Lower leg skin (tissue), 3 donors: ENCODE measurements at regions not wholly inside any gene's neighbourhood (a gene's known extent, or its start where the extent isn't known, plus 50 kb on each side); places are given as distances from the start of the nearest gene placed in this dataset.

ENCODE experiments used
- CTCF ChIP-seq, 3 donors: fragments of 450-650 bp; IDR thresholded peaks; one replicate each; pipeline ENCODE4 v1.5.1; 2016; ENCODE audit warnings: antibody characterized with exemption in 3 of 3, mild to moderate bottlenecking in 3 of 3, moderate library complexity in 2 of 3
- POLR2A ChIP-seq, 2 donors: fragments of 450-650 bp; IDR thresholded peaks; one replicate each; pipeline ENCODE4 v1.6.1; 2016 to 2017; ENCODE audit warnings: antibody characterized with exemption in 2 of 2, mild to moderate bottlenecking in 1 of 2, moderate library complexity in 1 of 2

GRCh38 chr10:125567529-125567928 lies 115.4 kb downstream of the TEX36 start:
- TF ChIP-seq POLR2A (IDR thresholded peaks at IDR 0.05) (no peak), CTCF (IDR thresholded peaks at IDR 0.05) (no peak)
